GM21526 (cell line): ENCODE measurements at regions not wholly inside any gene's neighbourhood (a gene's known extent, or its start where the extent isn't known, plus 50 kb on each side); places are given as distances from the start of the nearest gene placed in this dataset.
"Not testable (repeated sequence)": the region's sequence is repeated elsewhere in the genome, so short reads cannot be mapped to it uniquely, and the experiment has no call there.

Experiments
- ATAC-seq: cut with Tn5 transposase; IDR thresholded peaks from one replicate; pipeline ENCODE4 v1.9.1; 2021; ENCODE audit warnings: moderate library complexity; ENCODE audit not compliant: unreplicated experiment, low FRiP score

DNA sequence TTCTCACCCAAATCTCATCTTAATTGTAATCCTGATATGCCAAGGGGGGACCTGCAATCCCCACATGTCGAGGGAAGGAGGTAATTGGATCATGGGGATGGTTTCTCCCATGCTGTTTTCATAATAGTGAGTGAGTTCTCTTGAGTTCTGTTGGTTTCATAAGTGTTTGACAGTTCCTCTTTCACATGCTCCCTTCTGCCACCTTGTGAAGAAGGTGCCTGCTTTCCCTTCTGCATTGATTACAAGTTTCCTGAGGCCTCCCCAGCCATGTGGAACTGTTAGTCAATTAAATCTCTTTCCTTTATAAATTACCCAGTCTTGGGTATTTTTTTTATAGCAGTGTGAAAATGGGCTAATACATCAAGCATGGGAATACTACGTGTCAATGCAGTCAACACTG, 925.0 kb upstream of the MAN1A1 start:
- peak; percentile 94 for ATAC-seq

DNA sequence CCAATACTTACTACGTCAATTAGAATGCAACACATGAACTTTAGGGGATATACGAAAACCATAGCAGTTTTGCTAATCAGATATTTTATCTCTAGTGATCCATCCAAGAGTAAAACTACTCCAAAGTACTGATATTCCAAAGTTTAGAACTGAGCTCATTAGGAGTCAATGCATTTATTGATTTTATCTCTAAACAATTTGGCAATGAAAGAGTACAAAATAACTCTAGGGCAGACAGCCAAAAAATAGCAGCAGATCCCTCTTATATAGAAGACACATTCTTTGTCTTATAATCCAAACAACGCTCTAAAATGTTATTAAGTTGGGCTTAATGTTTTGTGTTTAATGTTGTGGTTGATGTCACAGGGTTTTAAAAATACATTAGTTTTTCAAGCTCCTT, 923.9 kb upstream of the MAN1A1 start:
- no peak for ATAC-seq

DNA sequence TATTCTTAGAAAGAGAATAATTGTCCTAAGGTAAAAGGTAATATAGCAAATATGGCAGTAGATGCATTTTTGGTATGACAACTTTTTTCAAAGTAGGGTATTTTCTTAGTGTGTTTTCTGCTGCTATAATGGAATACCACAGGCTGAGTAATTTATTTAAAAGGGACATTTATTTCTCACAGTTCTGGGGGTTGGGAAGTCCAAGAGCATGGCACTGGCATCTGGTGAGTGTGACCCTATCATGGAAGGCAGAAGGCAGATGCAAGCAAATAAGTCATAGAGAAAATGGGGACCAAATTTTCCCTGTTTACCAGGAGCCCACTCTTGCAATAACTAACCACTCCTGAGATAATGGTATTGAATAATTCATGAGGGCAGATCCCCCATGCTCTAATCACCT, 922.5 kb upstream of the MAN1A1 start:
- ATAC-seq, result no peak

- not testable (repeated sequence) for ATAC-seq
Measured at GRCh38 chr6:120268256-120268655, 918.7 kb upstream of the MAN1A1 start.

DNA sequence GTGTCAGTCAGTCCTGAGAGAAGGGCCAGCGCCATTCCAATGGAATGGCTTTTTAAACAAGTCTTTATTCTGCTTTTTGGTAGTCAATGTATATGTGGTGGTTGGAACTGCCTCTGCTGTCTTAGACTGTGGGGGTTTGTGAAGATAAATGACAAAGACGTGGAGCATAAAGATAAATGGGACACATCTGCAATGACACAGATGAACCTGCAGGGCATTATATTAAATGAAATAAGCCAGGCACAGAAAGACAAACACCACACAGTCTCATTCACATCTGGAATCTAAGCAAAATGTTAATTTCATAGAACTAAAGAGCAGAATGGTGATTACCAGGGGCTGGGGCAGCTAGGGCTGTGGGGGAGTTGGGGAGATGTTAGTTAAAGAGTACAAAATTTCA, 912.8 kb upstream of the MAN1A1 start:
- no peak for ATAC-seq

DNA sequence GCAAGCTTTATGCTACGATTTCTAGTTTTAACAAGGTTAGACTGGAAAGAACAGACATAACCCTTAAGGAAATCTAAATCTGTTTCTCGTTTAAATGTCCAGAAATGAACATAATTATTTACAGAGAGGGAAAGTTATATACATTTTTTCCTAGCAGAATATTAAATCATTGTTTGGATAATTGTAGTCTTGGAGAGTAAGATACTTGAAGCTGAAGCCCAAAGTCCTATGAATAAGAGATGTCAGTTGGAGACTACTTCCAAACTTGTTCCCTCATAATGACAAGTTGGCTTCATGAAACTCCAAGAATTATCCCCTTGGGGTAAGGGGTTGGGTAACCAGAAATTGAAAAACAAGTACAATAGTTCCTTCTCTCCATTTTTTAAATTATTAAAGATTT, 911.1 kb upstream of the MAN1A1 start:
- ATAC-seq, result no peak

DNA sequence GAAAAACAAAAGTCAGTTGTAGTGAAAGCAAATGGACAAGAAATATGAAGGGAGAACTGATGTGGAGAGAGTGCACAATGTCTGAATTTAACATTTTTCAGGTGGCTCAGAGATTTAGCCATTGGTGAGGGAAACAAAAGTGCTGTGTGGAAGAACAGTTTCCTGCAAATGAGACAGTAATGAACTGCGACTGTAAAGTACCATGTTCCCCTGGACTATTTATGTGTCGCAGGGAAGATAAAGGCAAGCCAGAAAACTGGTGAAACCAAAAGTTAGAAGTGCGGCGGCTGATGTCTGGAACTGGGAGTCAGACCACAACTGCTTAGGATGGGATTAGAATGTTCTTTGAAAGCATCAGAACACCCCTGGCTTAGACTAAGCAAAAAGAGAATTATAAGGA, 905.1 kb upstream of the MAN1A1 start:
- ATAC-seq, result no peak

DNA sequence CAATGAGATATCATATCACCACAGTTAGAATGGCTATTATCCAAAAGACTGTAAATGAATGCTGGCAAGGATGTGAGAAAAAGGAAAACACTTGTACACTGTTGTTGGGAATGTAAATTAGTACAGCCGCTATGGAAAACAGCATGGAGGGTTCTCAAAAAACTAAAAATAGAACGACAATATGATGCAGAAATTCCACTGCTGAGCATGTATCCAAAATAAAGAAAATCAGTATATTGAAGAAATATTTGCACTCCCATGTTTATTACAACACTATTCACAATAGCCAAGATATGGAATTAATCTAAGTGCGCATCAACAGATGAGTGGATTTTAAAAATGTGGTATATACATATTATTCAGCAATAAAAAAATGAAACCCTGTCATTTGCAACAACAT, 898.9 kb upstream of the MAN1A1 start:
- no peak for ATAC-seq

- no peak for ATAC-seq
Measured at GRCh38 chr6:120237221-120237620, 887.7 kb upstream of the MAN1A1 start.

DNA sequence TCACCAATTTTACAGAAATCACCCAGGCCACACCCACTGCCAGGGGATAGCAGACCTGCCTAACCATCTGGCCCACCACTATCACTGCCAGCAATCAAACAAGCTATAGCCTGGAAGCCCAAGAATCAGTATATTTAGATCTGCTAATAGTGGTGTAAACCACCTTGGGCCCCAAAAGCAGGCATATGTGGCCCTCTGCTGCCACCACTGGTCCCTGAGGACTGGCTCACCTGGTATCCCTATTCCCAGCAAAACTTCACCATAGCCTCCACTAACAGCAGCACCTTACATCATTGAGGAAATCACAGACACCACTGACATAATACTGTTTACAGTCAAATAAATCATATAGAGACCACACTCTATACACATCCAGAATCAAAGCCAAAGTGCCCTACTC, 880.4 kb upstream of the MAN1A1 start:
- no peak for ATAC-seq

DNA sequence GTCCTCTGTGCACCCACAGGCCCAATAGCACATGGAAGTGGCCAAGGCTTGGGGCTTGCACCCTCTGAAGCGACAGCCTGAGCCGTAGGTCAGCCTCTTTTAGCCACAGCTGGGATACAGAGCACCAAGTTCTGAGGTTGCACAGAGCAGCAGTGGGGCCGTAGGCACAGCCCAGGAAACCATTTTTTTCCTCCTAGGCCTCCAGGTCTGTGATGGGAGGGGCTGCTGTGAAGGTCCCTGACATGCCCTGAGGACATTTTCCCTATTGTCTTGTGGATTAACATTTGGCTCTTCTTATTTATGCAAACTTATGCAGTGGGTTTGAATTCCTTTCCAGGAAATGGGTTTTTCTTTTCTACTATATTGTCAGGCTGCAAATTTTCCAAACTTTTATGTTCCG, 878.7 kb upstream of the MAN1A1 start:
- no peak for ATAC-seq

- no peak for ATAC-seq
Measured at GRCh38 chr6:120219339-120219738, 869.8 kb upstream of the MAN1A1 start.

GRCh38 chr6:120214088-120214499, 864.5 kb upstream of the MAN1A1 start:
- ATAC-seq, result no peak

DNA sequence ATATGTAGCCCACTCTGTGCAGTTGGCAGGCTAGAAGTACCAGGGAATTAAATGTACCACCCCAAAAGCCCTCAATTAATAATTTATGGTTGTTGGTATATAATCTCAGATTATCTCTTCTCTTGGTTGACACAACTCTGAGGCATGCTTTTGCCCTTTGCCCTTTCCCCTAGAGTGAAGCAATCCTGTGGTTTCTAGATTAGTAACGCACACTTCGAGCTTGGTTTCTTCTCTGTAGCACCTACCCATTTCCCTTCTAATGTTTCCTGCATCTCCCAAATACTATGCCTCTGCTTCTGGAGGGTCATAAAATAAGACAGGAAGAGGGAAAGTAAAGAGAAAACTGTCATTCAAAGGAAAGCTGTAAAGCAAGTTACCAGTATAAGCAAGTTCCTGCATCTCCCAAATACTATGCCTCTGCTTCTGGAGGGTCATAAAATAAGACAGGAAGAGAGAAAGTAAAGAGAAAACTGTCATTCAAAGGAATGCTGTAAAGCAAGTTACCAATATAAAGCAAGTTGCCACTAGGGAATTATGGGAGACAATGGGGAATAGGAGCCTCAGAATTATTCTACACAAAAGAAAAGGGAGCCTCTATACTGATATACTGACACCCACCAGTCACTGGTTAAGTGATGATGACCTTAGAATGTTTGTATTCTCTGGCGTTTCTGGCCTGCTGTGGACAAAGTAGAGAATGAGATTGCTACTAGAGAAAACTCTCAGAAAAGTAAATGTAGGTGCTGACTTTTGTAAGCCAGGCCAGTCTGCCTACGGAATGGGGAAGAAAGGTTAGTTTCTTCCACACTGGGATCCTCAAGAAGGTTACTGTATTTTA, 862.6 kb upstream of the MAN1A1 start:
- no peak for ATAC-seq

DNA sequence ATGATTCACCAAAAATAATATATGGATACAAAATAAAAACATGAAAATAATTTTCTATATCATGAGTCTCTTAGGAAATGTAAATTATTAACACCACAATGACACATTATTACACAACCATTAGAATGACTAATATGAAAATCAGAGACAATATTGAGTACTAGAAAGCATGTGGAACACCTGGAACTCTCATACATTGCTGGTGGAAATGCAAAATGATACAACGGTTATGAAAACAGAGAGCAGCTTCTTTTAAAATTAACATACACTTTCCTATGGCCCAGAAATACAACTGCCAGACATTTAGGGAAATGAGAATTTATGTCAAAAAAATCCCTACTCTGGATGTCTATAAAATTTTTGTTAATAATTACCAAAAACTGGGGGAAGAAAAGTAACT, 853.3 kb upstream of the MAN1A1 start:
- ATAC-seq, result no peak

GRCh38 chr6:120200853-120201252, 851.3 kb upstream of the MAN1A1 start:
- ATAC-seq, result no peak

GRCh38 chr6:120198033-120198432, 848.5 kb upstream of the MAN1A1 start:
- ATAC-seq, result no peak

- no peak for ATAC-seq
Measured at GRCh38 chr6:120186080-120186479, 836.5 kb upstream of the MAN1A1 start.

DNA sequence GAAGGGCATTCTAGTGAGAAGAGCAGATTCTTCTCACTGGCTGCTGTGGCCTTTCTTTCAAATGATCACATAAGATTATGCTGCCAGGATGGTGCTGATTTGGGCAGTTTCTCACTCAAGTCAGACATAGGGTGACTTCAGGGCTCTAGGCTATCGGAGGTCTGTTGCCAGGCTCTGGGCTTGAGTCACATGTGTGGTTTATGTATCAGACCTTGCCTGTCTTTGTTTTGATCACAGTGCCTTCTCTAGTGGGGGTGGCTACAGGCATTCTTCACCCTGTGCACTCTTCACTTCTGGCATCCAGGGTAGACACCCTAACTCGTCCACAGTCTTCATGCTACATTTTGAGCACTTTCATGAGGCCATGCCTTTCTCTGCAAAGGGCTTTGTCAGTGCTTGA, 823.7 kb upstream of the MAN1A1 start:
- no peak for ATAC-seq

DNA sequence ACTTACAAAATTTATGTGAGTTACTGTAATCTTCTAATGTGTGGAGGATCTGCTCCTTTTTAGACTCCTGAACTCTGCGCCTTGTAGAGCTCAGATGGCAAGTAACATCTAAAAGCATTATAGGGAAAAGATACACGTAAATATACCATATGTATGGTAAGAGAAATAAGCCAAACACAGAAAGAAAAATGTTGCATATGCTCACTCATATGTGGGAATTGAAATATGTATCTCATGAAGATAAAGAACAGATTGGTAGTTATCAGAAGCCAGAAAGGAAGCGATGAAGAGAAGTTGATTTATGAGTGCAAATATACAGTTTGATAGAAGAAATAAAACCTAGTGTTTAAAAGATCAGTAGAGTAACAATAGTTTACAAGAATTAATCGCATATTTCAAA, 815.0 kb upstream of the MAN1A1 start:
- no peak for ATAC-seq

DNA sequence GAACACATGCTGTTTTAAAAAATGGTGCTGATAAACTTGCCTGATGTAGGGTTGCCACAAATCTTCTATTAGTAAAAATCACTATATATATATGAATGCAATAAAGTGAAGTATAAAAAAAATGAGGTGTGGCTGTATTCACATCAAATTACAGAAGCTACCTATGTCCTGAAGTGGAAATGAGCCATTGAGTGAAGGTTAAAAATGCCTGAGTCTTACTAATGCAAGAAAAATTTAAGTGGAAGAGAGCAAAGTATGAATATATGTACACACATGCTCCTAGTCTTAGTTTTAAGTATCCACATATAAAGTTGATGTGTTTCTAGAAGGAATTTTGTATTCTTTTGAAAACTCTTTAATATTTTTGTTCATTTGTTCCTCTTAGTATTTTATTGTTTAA, 808.3 kb upstream of the MAN1A1 start:
- ATAC-seq, result no peak

- ATAC-seq, result no peak
Measured at GRCh38 chr6:120147071-120147871, 797.7 kb upstream of the MAN1A1 start.
